Endothelial cell of umbilical vein (primary cell): ENCODE measurements at regions not wholly inside any gene's neighbourhood (a gene's known extent, or its start where the extent isn't known, plus 50 kb on each side); places are given as distances from the start of the nearest gene placed in this dataset.

Source experiments
- BruUV-seq: library from RNA; stranded (reverse); fragments of 400-500 nt; replicated peaks from 2 replicates; lab custom pipeline; 2021; lab: Mats Ljungman, UMichigan
- CTCF ChIA-PET: fragments of 300-600, 350-600 bp; sonication (Branson Sonifier 250); formaldehyde crosslinking; loops from one replicate; lab custom pipeline; 2021; ENCODE audit warnings: antibody characterized with exemption, inconsistent platforms; lab: Charles Lee
- POLR2A ChIA-PET: fragments of 300-600, 350-600 bp; sonication (Branson Sonifier 250); formaldehyde crosslinking; loops from one replicate; lab custom pipeline; 2021; ENCODE audit warnings: antibody characterized with exemption, inconsistent platforms; lab: Charles Lee
- DNase-seq: peaks from one replicate; pipeline ENCODE4 v3.0.0-alpha.2; 2011; ENCODE audit warnings: low read depth, low spot score
- FAIRE-seq: peaks from 2 replicates; lab custom pipeline; 2011; peaks lifted over from hg19 to GRCh38; lab: Jason Lieb, UNC
- H2AFZ ChIP-seq: 2 replicates; pipeline ENCODE4 v1.6.0; 2012; ENCODE audit warnings: low read depth, low read length, control low read depth, inconsistent platforms
- H3K27ac ChIP-seq: 2 replicates; pipeline ENCODE4 v1.5.1; 2011; ENCODE audit warnings: low read depth, mild to moderate bottlenecking, control low read depth, low read length, moderate library complexity; ENCODE audit not compliant: insufficient read depth
- H3K27me3 ChIP-seq, 2 experiments: 2 replicates each; pipeline versions ENCODE4 v1.6.0 to v1.6.1; 2011; ENCODE audit warnings: low read length in 2 of 2, mixed read lengths in 1 of 2; ENCODE audit not compliant: control insufficient read depth in 2 of 2, insufficient read depth in 2 of 2
- H3K36me3 ChIP-seq, 2 experiments: 2 replicates in 1 of 2; 3 replicates in 1 of 2; pipeline ENCODE4 v1.5.1; 2011; ENCODE audit warnings: low read length in 2 of 2, mild to moderate bottlenecking in 1 of 2, moderate library complexity in 1 of 2; ENCODE audit not compliant: control insufficient read depth in 2 of 2, insufficient read depth in 2 of 2; ENCODE audit errors: extremely low read depth in 1 of 2
- H3K4me1 ChIP-seq: 3 replicates; pipeline ENCODE4 v1.5.1; 2011; ENCODE audit warnings: mild to moderate bottlenecking, low read length; ENCODE audit not compliant: control insufficient read depth, insufficient read depth; ENCODE audit errors: extremely low read depth
- H3K4me2 ChIP-seq: 2 replicates; pipeline ENCODE4 v1.6.1; 2011; ENCODE audit warnings: low read length, control low read depth, mixed read lengths; ENCODE audit not compliant: insufficient read depth
- H3K4me3 ChIP-seq, 3 experiments: fragments of 200-600 bp in 1 of 3; sonication (generic), shearing (Covaris generic) in 1 of 3; replicated peaks in 1 of 3; 2 replicates each; pipeline ENCODE4 v1.5.1; 2011 to 2016; ENCODE audit warnings: control low read depth in 3 of 3, low read length in 3 of 3, mild to moderate bottlenecking in 2 of 3, inconsistent platforms in 1 of 3, low read depth in 1 of 3, moderate library complexity in 1 of 3; ENCODE audit not compliant: insufficient read depth in 1 of 3
- H3K79me2 ChIP-seq: 2 replicates; pipeline ENCODE4 v1.6.0; 2012; ENCODE audit warnings: low read length, inconsistent platforms; ENCODE audit not compliant: control insufficient read depth, insufficient read depth
- H3K9ac ChIP-seq: replicated peaks from 2 replicates; pipeline ENCODE3; 2011; ENCODE audit warnings: low read length, control low read depth; ENCODE audit not compliant: insufficient read depth; ENCODE audit errors: extremely low read depth
- H3K9me1 ChIP-seq: replicated peaks from 3 replicates; pipeline ENCODE4 v1.6.0; 2011; ENCODE audit warnings: mild to moderate bottlenecking, low read length; ENCODE audit not compliant: control insufficient read depth, insufficient read depth; ENCODE audit errors: extremely low read depth
- H3K9me3 ChIP-seq: replicated peaks from 2 replicates; pipeline ENCODE4 v1.5.1; 2012; ENCODE audit warnings: low read length, inconsistent platforms; ENCODE audit not compliant: control insufficient read depth, insufficient read depth
- H4K20me1 ChIP-seq: replicated peaks from 2 replicates; pipeline ENCODE3; 2011; ENCODE audit warnings: mild to moderate bottlenecking, low read length; ENCODE audit not compliant: control insufficient read depth, insufficient read depth; ENCODE audit errors: extremely low read depth
- GATA2 ChIP-seq: IDR thresholded peaks from 2 replicates; pipeline ENCODE4 v1.7.0; 2011; ENCODE audit warnings: low read depth, mild to moderate bottlenecking, moderate library complexity, mixed read lengths, low read length; ENCODE audit not compliant: insufficient read length, insufficient read depth
- JUN ChIP-seq: IDR thresholded peaks from 2 replicates; pipeline ENCODE4 v1.6.1; 2011; ENCODE audit warnings: borderline replicate concordance, low read depth; ENCODE audit not compliant: insufficient read length, insufficient read depth
- MYC ChIP-seq: IDR thresholded peaks from one replicate; pipeline ENCODE4 v1.6.1; 2011; ENCODE audit warnings: mild to moderate bottlenecking, low read depth, low read length
- POLR2AphosphoS5 ChIP-seq: IDR thresholded peaks from 2 replicates; pipeline ENCODE4 v1.6.1; 2012; ENCODE audit warnings: low read depth, mild to moderate bottlenecking, control low read depth, low read length, moderate library complexity; ENCODE audit not compliant: insufficient read depth
- dilution Hi-C: fragments of 300-500 bp; cut with MboI; formaldehyde crosslinking; loops from one replicate; pipeline ENCODE4 v1.15.0; 2019; ENCODE audit warnings: low sequenced_read_pairs; ENCODE audit not compliant: extremely low pct_ligation_motif_present
- intact Hi-C: fragments of 100-400 bp; cut with micrococcal nuclease; formaldehyde crosslinking; loops from one replicate; pipeline ENCODE4 v1.10.0; 2022
- TF ChIP-seq, protein P1 (sequence below), 2 donors: IDR thresholded peaks; 1 replicate in 1 of 2; 2 replicates in 1 of 2; pipeline ENCODE4 v1.5.1; 2011; ENCODE audit warnings: low read length in 2 of 2, mild to moderate bottlenecking in 2 of 2, moderate library complexity in 2 of 2, control low read depth in 1 of 2, inconsistent platforms in 1 of 2, low read depth in 1 of 2; ENCODE audit not compliant: insufficient read depth in 1 of 2; ENCODE audit errors: extremely low read depth in 1 of 2
- TF ChIP-seq, protein P2 (sequence below): IDR thresholded peaks from 2 replicates; pipeline ENCODE4 v1.6.1; 2011; ENCODE audit not compliant: insufficient read depth, insufficient read length

DNA sequence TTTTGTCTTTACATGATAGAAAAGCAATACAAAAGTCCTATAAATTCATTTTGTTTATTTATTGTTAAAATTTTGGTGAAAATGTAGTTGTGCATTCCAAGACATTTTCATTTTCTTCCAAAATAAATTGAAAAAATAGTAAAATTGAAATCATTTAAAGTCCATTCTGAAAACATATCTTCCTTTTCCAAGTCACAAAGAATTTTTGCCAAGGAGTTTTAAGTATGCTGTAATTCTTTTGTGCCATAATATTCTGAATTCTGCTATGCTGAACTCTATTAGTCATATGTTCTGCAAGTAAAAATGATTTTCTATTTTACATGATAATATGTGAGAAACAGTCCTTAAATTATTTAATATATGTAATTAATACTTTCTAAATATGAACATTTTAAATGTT, 879.6 kb upstream of the SLC10A2 start:
- Histone ChIP-seq H3K4me3 (no peak overlapping the region), H2AFZ (no peak overlapping the region), H3K27me3 (no peaks in the 10 kb centered on the region), H3K9me3 (no peaks in the 10 kb centered on the region), H3K27ac (peak overlapping the region; percentile 23), H3K36me3 (no peaks in the 10 kb centered on the region), H4K20me1 (no peaks in the 10 kb centered on the region), H3K9ac (peak overlapping the region; percentile 3), H3K9me1 (no peaks in the 10 kb centered on the region), H3K4me1 (peaks cover 28% of the 10 kb centered on the region), H3K79me2 (no peaks in the 10 kb centered on the region), H3K4me2 (no peak overlapping the region)
- POLR2A ChIA-PET = no interaction called here
- no TSS peak for BruUV-seq
- CTCF ChIA-PET = no interaction called here
- no peak for FAIRE-seq
- TF ChIP-seq POLR2AphosphoS5 (no peak), GATA2 (no peak), JUN (no peak), MYC (no peak)
- TF ChIP-seq, protein P1, sequence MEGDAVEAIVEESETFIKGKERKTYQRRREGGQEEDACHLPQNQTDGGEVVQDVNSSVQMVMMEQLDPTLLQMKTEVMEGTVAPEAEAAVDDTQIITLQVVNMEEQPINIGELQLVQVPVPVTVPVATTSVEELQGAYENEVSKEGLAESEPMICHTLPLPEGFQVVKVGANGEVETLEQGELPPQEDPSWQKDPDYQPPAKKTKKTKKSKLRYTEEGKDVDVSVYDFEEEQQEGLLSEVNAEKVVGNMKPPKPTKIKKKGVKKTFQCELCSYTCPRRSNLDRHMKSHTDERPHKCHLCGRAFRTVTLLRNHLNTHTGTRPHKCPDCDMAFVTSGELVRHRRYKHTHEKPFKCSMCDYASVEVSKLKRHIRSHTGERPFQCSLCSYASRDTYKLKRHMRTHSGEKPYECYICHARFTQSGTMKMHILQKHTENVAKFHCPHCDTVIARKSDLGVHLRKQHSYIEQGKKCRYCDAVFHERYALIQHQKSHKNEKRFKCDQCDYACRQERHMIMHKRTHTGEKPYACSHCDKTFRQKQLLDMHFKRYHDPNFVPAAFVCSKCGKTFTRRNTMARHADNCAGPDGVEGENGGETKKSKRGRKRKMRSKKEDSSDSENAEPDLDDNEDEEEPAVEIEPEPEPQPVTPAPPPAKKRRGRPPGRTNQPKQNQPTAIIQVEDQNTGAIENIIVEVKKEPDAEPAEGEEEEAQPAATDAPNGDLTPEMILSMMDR (IDR thresholded peaks at IDR 0.05; ENCODE audit: extremely low read depth in 1 of 2, insufficient read depth in 1 of 2, low read depth in 1 of 2, low read length in 2 of 2) = no peak
- TF ChIP-seq, protein P2, sequence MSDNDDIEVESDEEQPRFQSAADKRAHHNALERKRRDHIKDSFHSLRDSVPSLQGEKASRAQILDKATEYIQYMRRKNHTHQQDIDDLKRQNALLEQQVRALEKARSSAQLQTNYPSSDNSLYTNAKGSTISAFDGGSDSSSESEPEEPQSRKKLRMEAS = no peak
- no peak for DNase-seq
- dilution Hi-C loops (no loop called here), intact Hi-C loops (loop anchor here (5.0 kb wide), 1 partner anchor 1496 kb away; no protein-coding TSS in a partner anchor)
